ENCODE measurements at regions not wholly inside any gene's neighbourhood (a gene's known extent, or its start where the extent isn't known, plus 50 kb on each side); places are given as distances from the start of the nearest gene placed in this dataset.

DNA sequence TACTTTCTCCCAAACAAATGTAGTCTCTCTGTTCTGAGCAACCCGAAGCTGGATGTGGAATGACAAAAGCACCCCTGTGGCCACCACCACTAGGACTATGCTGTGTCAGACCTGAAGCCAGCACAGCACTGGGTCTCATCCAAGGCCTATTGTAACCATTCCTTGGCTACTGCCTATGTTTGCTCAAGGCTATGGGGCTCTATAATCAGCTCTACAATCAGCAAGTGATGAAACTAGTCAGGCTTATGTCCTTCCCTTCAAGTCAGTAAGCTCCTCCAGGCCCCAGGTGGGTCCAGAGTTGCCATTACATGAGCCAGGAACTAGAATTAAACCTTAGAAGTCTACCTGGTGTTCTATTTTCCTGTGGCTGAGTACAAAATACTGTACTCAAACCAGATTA is 370.2 kb downstream of the TBX15 start:
- Histone ChIP-seq H3K27me3 (no peaks in the 10 kb centered on the region), H3K4me3 (no peak overlapping the region), H3K9ac (ENCODE audit: low read depth in 2 of 2, low read length in 2 of 2) (no peak overlapping the region), H3K4me1 (no peaks in the 10 kb centered on the region), H3K9me3 (no peaks in the 10 kb centered on the region), H3K27ac (no peak overlapping the region), H3K36me3 (no peaks in the 10 kb centered on the region)
- intact Hi-C loops (cut with DNase I) = no loop called here
- TF ChIP-seq, protein P1, sequence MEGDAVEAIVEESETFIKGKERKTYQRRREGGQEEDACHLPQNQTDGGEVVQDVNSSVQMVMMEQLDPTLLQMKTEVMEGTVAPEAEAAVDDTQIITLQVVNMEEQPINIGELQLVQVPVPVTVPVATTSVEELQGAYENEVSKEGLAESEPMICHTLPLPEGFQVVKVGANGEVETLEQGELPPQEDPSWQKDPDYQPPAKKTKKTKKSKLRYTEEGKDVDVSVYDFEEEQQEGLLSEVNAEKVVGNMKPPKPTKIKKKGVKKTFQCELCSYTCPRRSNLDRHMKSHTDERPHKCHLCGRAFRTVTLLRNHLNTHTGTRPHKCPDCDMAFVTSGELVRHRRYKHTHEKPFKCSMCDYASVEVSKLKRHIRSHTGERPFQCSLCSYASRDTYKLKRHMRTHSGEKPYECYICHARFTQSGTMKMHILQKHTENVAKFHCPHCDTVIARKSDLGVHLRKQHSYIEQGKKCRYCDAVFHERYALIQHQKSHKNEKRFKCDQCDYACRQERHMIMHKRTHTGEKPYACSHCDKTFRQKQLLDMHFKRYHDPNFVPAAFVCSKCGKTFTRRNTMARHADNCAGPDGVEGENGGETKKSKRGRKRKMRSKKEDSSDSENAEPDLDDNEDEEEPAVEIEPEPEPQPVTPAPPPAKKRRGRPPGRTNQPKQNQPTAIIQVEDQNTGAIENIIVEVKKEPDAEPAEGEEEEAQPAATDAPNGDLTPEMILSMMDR (IDR thresholded peaks at IDR 0.05) = no peak
- no peak for DNase-seq

DNA sequence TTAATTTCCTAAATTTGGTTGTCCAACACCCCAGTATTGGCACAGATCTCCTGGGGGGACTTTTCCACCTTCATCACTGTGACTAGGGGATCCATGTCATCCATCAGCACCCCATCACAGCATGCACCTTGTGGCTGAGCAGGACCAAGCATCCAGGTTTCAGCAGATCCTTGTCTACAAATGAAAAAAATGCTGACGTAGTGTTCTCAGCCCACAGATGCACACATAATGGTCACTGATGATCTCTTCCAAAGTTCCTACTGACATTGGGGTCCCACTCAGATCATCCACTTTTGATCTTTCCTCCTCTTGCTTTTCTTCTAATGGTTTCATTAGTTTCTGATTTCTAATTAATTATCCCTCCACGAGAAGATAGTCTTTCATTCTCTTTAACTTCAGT is 373.1 kb downstream of the TBX15 start:
- DNase-seq = no peak
- TF ChIP-seq, protein P1 (IDR thresholded peaks at IDR 0.05) = no peak
- Histone ChIP-seq H3K36me3 (no peaks in the 10 kb centered on the region), H3K4me1 (no peaks in the 10 kb centered on the region), H3K9me3 (no peaks in the 10 kb centered on the region), H3K4me3 (no peak overlapping the region), H3K9ac (ENCODE audit: low read depth in 2 of 2, low read length in 2 of 2) (no peak overlapping the region), H3K27me3 (no peaks in the 10 kb centered on the region), H3K27ac (no peak overlapping the region)
- intact Hi-C loops (cut with DNase I) = no loop called here

DNA sequence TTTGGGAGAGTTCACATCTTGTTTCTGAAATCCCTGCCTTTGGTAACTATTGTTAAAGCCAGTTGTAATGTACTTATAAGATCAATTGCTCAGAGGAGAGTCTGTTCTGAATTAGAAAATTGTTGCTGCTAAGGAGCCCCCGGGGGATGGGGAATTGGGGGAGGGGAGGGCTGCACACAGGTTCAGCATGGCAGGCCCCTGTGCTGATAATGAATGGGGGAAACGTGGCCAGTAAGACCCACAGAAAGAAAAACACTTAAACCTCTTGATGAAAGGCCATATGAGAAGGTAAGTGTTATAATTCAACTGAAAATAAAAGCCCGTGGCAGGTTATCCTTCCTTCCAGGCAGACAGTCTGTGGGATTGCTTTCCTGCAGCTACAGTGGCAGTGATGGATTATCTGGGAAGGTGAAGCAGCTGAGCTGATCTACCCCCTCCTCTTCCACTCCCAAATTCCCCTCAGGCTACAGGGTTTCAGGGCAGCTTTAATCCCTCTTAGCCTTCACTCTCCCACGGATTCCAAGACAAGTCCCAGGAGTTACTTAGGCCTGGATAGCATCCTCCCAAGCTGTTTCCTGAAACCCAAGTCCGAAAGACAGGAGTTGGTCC is 398.8 kb downstream of the TBX15 start:
- H3K27me3 ChIP-seq = no peaks in the 10 kb centered on the region
- TF ChIP-seq, protein P1 (IDR thresholded peaks at IDR 0.05) = no peak
- H3K9ac ChIP-seq (ENCODE audit: low read depth in 2 of 2, low read length in 2 of 2) = no peak overlapping the region
- H3K9me3 ChIP-seq = no peaks in the 10 kb centered on the region
- DNase-seq = no peak
- no peak overlapping the region for H3K27ac ChIP-seq
- intact Hi-C loops (cut with DNase I) = no loop called here
- H3K4me1 ChIP-seq = no peaks in the 10 kb centered on the region
- H3K36me3 ChIP-seq = no peaks in the 10 kb centered on the region
- no peak overlapping the region for H3K4me3 ChIP-seq

GRCh38 chr1:118588566-118588965 is 399.6 kb downstream of the TBX15 start:
- Histone ChIP-seq H3K36me3 (no peaks in the 10 kb centered on the region), H3K4me3 (no peak overlapping the region), H3K9ac (ENCODE audit: low read depth in 2 of 2, low read length in 2 of 2) (no peak overlapping the region), H3K27ac (no peak overlapping the region), H3K4me1 (no peaks in the 10 kb centered on the region), H3K27me3 (no peaks in the 10 kb centered on the region), H3K9me3 (no peaks in the 10 kb centered on the region)
- intact Hi-C loops (cut with DNase I) = no loop called here
- TF ChIP-seq, protein P1 (IDR thresholded peaks at IDR 0.05) = no peak
- DNase-seq = no peak

DNA sequence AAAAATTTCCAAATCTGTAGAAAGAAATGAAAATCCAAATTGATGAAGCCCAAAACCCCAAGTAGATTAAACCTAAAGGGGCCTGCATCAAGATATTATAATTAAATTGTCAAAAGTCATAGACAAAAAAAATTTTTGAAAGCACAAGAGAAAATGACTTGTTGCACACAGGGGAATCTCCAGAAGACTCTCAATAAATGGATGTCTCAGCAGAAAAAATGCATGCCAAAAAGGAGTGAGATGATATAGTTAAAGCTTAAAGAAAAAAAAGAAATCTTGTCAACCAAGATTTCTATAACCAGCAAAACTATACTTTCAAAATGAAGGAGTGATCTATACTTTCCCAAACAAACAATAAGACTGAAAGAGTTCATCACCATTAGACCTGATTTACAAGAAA is 393.2 kb upstream of the SPAG17 start:
- intact Hi-C loops (cut with DNase I) = no loop called here
- H3K27ac ChIP-seq = no peak overlapping the region
- no peaks in the 10 kb centered on the region for H3K36me3 ChIP-seq
- H3K27me3 ChIP-seq = no peaks in the 10 kb centered on the region
- no peaks in the 10 kb centered on the region for H3K9me3 ChIP-seq
- TF ChIP-seq, protein P1 (IDR thresholded peaks at IDR 0.05) = no peak
- no peaks in the 10 kb centered on the region for H3K4me1 ChIP-seq
- DNase-seq = no peak
- H3K4me3 ChIP-seq = no peak overlapping the region
- no peak overlapping the region for H3K9ac ChIP-seq (ENCODE audit: low read depth in 2 of 2, low read length in 2 of 2)
